ENCODE measurements at regions not wholly inside any gene's neighbourhood (a gene's known extent, or its start where the extent isn't known, plus 50 kb on each side); places are given as distances from the start of the nearest gene placed in this dataset.

DNA sequence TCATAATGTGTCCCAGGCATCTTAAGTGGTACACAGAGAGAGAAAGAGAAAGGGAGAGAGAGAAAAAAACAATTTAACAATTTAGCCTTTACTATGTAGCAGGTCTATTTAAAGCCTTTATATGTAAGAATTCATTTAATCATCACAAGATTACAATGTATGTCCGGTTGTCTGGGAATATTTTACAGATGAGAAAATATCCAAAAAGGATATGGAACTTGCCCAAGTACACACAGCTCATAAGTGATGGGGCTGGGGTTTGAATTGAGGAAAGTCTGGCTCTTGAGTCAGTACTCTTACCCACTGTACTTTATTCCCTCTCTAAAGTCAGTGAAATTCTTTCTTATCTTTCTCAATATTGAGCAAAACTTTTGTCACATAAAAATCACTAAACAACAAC lies 104.6 kb downstream of the LYPLAL1 start:
- Histone ChIP-seq H3K4me1 (peaks cover 0 to 8% (median 0%) of the 10 kb centered on the region in 12 donors), H3K27ac (no peak overlapping the region), H3K36me3 (peaks cover 0 to 2% (median 0%) of the 10 kb centered on the region in 9 donors), H3K27me3 (no peaks in the 10 kb centered on the region), H3K9me3 (no peaks in the 10 kb centered on the region), H3K4me3 (no peak overlapping the region)
- DNase-seq (no peak), ATAC-seq (no peak)
- intact Hi-C loops (cut with DNase I): no loop called here
- 51 to 63% (median 57%) methylated on average over 1 of the region's 1 CpG for WGBS, 4 donors
- no peak for TF ChIP-seq POLR2A (IDR thresholded peaks at IDR 0.05)
- TF ChIP-seq, protein P1, sequence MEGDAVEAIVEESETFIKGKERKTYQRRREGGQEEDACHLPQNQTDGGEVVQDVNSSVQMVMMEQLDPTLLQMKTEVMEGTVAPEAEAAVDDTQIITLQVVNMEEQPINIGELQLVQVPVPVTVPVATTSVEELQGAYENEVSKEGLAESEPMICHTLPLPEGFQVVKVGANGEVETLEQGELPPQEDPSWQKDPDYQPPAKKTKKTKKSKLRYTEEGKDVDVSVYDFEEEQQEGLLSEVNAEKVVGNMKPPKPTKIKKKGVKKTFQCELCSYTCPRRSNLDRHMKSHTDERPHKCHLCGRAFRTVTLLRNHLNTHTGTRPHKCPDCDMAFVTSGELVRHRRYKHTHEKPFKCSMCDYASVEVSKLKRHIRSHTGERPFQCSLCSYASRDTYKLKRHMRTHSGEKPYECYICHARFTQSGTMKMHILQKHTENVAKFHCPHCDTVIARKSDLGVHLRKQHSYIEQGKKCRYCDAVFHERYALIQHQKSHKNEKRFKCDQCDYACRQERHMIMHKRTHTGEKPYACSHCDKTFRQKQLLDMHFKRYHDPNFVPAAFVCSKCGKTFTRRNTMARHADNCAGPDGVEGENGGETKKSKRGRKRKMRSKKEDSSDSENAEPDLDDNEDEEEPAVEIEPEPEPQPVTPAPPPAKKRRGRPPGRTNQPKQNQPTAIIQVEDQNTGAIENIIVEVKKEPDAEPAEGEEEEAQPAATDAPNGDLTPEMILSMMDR (IDR thresholded peaks at IDR 0.05): no peak

DNA sequence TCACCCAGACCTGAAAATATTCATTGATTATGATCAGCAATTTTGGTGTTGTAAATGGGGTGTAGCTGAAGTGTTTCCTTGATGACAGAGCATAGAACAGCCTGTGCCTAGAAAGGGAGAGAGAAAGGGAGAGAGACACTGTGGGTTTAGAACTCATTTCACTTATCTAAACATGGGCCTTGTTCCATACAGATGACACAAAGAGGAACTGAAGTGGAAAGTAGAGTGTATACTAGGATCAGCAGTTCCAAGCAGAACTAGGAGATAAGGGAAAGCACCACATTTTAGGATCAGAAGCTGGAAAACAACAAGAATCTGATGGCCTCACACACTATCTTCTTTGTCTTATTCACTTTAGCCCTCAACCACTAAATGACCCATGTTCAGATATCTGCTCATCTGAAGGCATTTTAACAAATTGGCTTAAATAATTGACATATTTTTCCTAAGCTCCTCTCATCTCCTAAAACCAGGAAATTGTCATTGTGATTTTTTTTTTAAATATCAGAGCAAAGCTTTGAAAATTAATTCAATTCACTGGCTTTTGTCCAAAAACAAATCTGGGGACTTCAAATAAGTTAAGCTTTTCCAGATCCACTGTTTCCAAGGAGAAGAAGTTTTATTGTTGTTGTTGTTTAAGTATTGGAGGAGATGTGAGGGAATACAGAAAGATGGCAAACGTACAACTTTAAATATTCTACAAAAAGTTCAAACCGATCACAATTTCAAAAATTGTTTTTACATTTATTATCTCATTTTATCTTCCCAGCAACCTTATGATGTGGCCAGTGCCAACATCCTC lies 103.8 kb downstream of the LYPLAL1 start:
- Histone ChIP-seq H3K4me3 (no peak overlapping the region), H3K4me1 (peaks cover 0 to 8% (median 1%) of the 10 kb centered on the region in 12 donors), H3K9me3 (no peaks in the 10 kb centered on the region), H3K36me3 (peaks cover 0 to 2% (median 0%) of the 10 kb centered on the region in 9 donors), H3K27me3 (no peaks in the 10 kb centered on the region), H3K27ac (no peak overlapping the region)
- intact Hi-C loops (cut with DNase I): no loop called here
- no peak for TF ChIP-seq POLR2A (IDR thresholded peaks at IDR 0.05)
- TF ChIP-seq, protein P1 (IDR thresholded peaks at IDR 0.05): no peak
- ATAC-seq (no peak), DNase-seq (no peak)
- 63 to 78% (median 76%) methylated on average over 2 of the region's 2 CpGs for WGBS, 4 donors

DNA sequence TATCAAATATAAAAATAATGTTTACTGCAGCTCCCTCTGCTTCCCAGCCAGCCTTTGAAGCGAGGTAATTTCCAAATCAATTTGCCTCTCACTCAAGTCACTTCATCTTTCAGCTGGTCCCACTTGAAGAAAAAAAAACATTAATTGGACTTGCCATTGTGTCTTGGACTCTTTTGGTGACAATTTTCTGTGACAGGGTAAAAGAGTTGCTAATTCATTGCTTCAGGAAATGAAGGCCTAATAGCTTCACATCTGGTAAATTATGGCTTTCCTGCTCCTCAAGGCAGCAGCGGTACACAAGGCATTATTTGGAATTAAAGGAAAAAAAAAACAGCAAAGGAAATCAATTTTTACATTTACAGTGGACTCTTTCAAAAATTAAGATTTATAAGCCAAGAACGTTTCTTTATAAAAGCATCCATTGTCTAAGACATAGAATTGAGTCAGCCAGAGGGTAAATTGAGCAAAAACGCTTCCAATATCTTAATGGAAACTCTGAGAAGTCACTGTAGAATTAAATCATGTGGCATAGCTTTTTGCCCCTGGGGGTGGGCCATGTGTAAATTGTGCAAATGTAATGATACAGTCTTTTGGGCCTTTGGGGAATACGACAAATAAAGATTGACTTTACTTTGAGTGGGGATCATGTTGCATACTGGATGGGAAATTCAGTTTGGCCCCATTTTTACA lies 102.5 kb downstream of the LYPLAL1 start:
- H3K4me1 ChIP-seq: peaks cover 0 to 20% (median 5%) of the 10 kb centered on the region in 12 donors
- intact Hi-C loops (cut with DNase I): no loop called here
- H3K36me3 ChIP-seq: peaks cover 0 to 2% (median 0%) of the 10 kb centered on the region in 9 donors
- H3K9me3 ChIP-seq: no peaks in the 10 kb centered on the region
- H3K27ac ChIP-seq: no peak overlapping the region
- TF ChIP-seq, protein P1 (IDR thresholded peaks at IDR 0.05): no peak
- no peak for TF ChIP-seq POLR2A (IDR thresholded peaks at IDR 0.05)
- 84 to 88% (median 86%) methylated on average over 5 of the region's 5 CpGs for WGBS, 4 donors
- ATAC-seq: no peak
- no peak for DNase-seq
- H3K27me3 ChIP-seq: no peaks in the 10 kb centered on the region
- H3K4me3 ChIP-seq: no peak overlapping the region

DNA sequence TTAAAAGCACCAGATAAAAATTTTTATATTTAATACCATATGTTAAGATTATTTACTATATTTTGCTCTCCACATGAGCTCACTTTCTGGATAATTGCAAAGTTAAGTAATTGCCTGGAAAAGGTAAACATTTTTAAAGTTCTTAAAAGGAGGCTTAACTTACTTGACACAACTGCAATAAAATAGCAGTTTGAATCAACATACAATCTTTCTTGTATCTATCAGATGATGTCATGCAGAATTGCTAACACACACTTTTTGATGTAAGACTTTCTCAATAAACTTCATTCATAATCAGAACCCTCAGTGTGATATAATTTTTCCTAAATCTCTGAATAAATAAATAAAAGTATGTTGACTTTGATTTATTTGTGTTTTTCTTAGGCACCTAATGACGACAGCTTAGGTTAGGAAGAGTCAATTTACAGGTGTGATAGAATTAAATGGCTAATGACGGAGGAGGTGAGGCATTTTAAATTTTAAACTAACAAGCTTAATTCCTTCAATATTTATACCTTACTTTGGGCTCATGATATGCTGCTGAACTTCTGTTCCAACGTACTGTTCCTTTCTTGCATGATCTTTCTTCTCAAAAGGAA lies 99.5 kb downstream of the LYPLAL1 start:
- intact Hi-C loops (cut with DNase I): no loop called here
- ATAC-seq (no peak), DNase-seq (no peak)
- H3K27me3 ChIP-seq: no peaks in the 10 kb centered on the region
- TF ChIP-seq POLR2A (IDR thresholded peaks at IDR 0.05): no peak
- TF ChIP-seq, protein P1 (IDR thresholded peaks at IDR 0.05): no peak
- no peak overlapping the region for H3K4me3 ChIP-seq
- H3K36me3 ChIP-seq: peaks cover 0 to 2% (median 0%) of the 10 kb centered on the region in 9 donors
- H3K4me1 ChIP-seq: peaks cover 0 to 18% (median 5%) of the 10 kb centered on the region in 12 donors
- no peaks in the 10 kb centered on the region for H3K9me3 ChIP-seq
- H3K27ac ChIP-seq: no peak overlapping the region
- WGBS, 4 donors: 96 to 99% (median 98%) methylated on average over 3 of the region's 3 CpGs

Data from heart left ventricle (tissue), 16 donors.